B cell (primary cell): ENCODE measurements at regions not wholly inside any gene's neighbourhood (a gene's known extent, or its start where the extent isn't known, plus 50 kb on each side); places are given as distances from the start of the nearest gene placed in this dataset.

Experiments used
- ATAC-seq: fragments of 200-7000 bp; cut with Tn5 transposase; one replicate; pipeline ENCODE4 v1.10.0; 2021; ENCODE audit warnings: low read depth, mild to moderate bottlenecking, moderate number of reproducible peaks, moderate library complexity
- CTCF ChIA-PET: fragments of 350-600 bp; sonication (Branson Sonifier 250); formaldehyde crosslinking; loops from one replicate; lab custom pipeline; 2021; ENCODE audit warnings: antibody characterized with exemption, inconsistent platforms; lab: Charles Lee
- POLR2A ChIA-PET: fragments of 350-600 bp; sonication (Branson Sonifier 250); formaldehyde crosslinking; loops from one replicate; lab custom pipeline; 2021; ENCODE audit warnings: antibody characterized with exemption; lab: Charles Lee
- DNase-seq: peaks from one replicate; pipeline ENCODE4 v3.0.0; 2013
- H2AFZ ChIP-seq: 2 replicates; pipeline ENCODE4 v1.6.1; 2012; ENCODE audit warnings: mild to moderate bottlenecking, low read depth, low read length; ENCODE audit not compliant: insufficient read depth, poor library complexity, severe bottlenecking
- H3K27ac ChIP-seq, 2 donors: 1 replicate in 1 of 2; 2 replicates in 1 of 2; pipeline ENCODE4 v1.5.1; 2012 to 2013; ENCODE audit warnings: low read length in 2 of 2, mild to moderate bottlenecking in 2 of 2, moderate library complexity in 1 of 2
- H3K27me3 ChIP-seq, 4 experiments: fragments of 200-600 bp in 1 of 4; sonication (generic) in 1 of 4; replicated peaks in 1 of 4; 1 replicate in 2 of 4; 2 replicates in 2 of 4; pipeline versions ENCODE4 v1.6.1 to v1.7.0; 2013 to 2016; ENCODE audit warnings: low read length in 3 of 4, mild to moderate bottlenecking in 2 of 4, mixed read lengths in 1 of 4, moderate library complexity in 1 of 4; ENCODE audit not compliant: insufficient read depth in 4 of 4, control insufficient read depth in 3 of 4; ENCODE audit errors: control extremely low read depth in 1 of 4
- H3K36me3 ChIP-seq, 2 experiments: replicated peaks in 1 of 2; 1 replicate in 1 of 2; 2 replicates in 1 of 2; pipeline versions ENCODE4 v1.6.1 to v1.7.1; 2013; ENCODE audit warnings: low read length in 1 of 2; ENCODE audit not compliant: insufficient read depth in 2 of 2, control insufficient read depth in 1 of 2; ENCODE audit errors: control extremely low read depth in 1 of 2, extremely low read depth in 1 of 2
- H3K4me1 ChIP-seq, 2 donors: fragments of 200-600 bp in 1 of 2; sonication (generic) in 1 of 2; 1 replicate in 1 of 2; 2 replicates in 1 of 2; pipeline versions ENCODE4 v1.5.1 to v1.6.1; 2013 to 2017; ENCODE audit warnings: low read length in 2 of 2; ENCODE audit not compliant: control insufficient read depth in 2 of 2, insufficient read depth in 2 of 2
- H3K4me2 ChIP-seq: replicated peaks from 2 replicates; pipeline ENCODE3; 2012; ENCODE audit warnings: mild to moderate bottlenecking, low read depth, low read length; ENCODE audit not compliant: poor library complexity, severe bottlenecking
- H3K4me3 ChIP-seq, 5 experiments: fragments of 200-600 bp in 1 of 5; sonication (generic) in 1 of 5; 1 replicate in 3 of 5; 2 replicates in 2 of 5; pipeline versions ENCODE4 v1.5.1 to v1.7.0; 2011 to 2016; ENCODE audit warnings: low read length in 4 of 5, mild to moderate bottlenecking in 4 of 5, low read depth in 2 of 5, control low read depth in 1 of 5, moderate library complexity in 1 of 5; ENCODE audit not compliant: insufficient read depth in 1 of 5; ENCODE audit errors: control extremely low read depth in 1 of 5, extremely low read depth in 1 of 5
- H3K79me2 ChIP-seq: fragments of 200-600 bp; sonication (generic); one replicate; pipeline ENCODE4 v1.6.0; 2016; ENCODE audit warnings: low read length; ENCODE audit not compliant: control insufficient read depth, insufficient read depth
- H3K9ac ChIP-seq: fragments of 200-600 bp; sonication (generic); 2 replicates; pipeline ENCODE4 v1.6.1; 2017; ENCODE audit warnings: mild to moderate bottlenecking, low read length, moderate library complexity
- H3K9me3 ChIP-seq, 3 donors: one replicate each; pipeline versions ENCODE4 v1.6.1 to v1.7.1; 2013; ENCODE audit warnings: low read length in 2 of 3; ENCODE audit not compliant: control insufficient read depth in 2 of 3, insufficient read depth in 1 of 3; ENCODE audit errors: control extremely low read depth in 1 of 3
- H4K20me1 ChIP-seq: 2 replicates; pipeline ENCODE4 v1.6.0; 2012; ENCODE audit warnings: mild to moderate bottlenecking, low read length; ENCODE audit not compliant: insufficient read depth, control insufficient read depth, poor library complexity, severe bottlenecking
- H3K27ac Mint-ChIP-seq: one replicate; pipeline ENCODE4 v1.8.0; 2021; ENCODE audit warnings: mixed read lengths
- H3K27me3 Mint-ChIP-seq: one replicate; pipeline ENCODE4 v1.8.0; 2021; ENCODE audit warnings: mixed read lengths
- H3K4me1 Mint-ChIP-seq: one replicate; pipeline ENCODE4 v1.8.0; 2021; ENCODE audit warnings: mixed read lengths
- H3K4me3 Mint-ChIP-seq: one replicate; pipeline ENCODE4 v1.8.0; 2021; ENCODE audit warnings: mixed read lengths
- H3K9me3 Mint-ChIP-seq: one replicate; pipeline ENCODE4 v1.8.0; 2022; ENCODE audit warnings: mixed read lengths; ENCODE audit not compliant: insufficient read depth
- CTCF ChIP-seq: fragments of 200-600 bp; IDR thresholded peaks from one replicate; pipeline ENCODE4 v1.8.0; 2022; ENCODE audit warnings: antibody characterized with exemption, mild to moderate bottlenecking
- EZH2 ChIP-seq: IDR thresholded peaks from 2 replicates; pipeline ENCODE4 v1.6.1; 2012; ENCODE audit warnings: borderline replicate concordance, low read depth, mild to moderate bottlenecking, moderate library complexity, low read length; ENCODE audit not compliant: insufficient read depth, poor library complexity, severe bottlenecking
- WGBS: methylation state at CpG from one replicate; pipeline ENCODE4 v1.1.5; 2013; ENCODE audit warnings: missing lambda C conversion rate; ENCODE audit not compliant: insufficient coverage; 5-methylcytosine and 5-hydroxymethylcytosine counted together
- intact Hi-C: fragments of 100-400 bp; cut with micrococcal nuclease; formaldehyde crosslinking; loops from one replicate; pipeline ENCODE4 v1.10.0; 2022

DNA sequence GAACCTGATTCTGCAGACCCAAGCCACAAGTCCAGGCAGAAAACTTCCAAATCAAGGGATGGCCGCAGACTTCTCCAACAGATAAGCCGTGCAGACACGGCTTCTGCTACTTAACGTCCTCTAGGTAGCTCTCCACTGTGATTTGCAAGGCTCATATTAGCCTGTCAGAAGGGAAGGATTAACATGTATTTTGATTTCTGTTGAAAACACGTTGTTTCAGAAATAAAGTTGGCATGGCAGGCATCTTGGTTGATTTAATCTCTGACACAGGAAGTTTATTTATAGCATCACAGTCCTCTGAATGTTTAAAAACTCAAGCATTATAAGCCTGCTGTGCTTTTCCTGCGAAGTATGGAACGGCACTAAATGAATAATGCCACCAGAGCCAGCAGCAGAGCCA, 166.8 kb upstream of the TOX3 start:
- Histone ChIP-seq H3K36me3 (no peaks in the 10 kb centered on the region), H2AFZ (no peak overlapping the region), H3K27ac (no peak overlapping the region), H3K4me3 (no peak overlapping the region), H3K79me2 (no peaks in the 10 kb centered on the region), H3K9me3 (peaks cover 0 to 4% (median 0%) of the 10 kb centered on the region in 3 donors), H3K9ac (no peak overlapping the region), H3K4me2 (no peak overlapping the region), H3K27me3 (no peaks in the 10 kb centered on the region), H4K20me1 (no peaks in the 10 kb centered on the region), H3K4me1 (no peaks in the 10 kb centered on the region)
- DNase-seq (no peak), ATAC-seq (no peak)
- Mint-ChIP-seq H3K27ac (no peak overlapping the region), H3K9me3 (peaks cover 3% of the 10 kb centered on the region), H3K4me1 (no peaks in the 10 kb centered on the region), H3K4me3 (no peak overlapping the region), H3K27me3 (no peaks in the 10 kb centered on the region)
- 80% methylated on average over 6 of the region's 7 CpGs for WGBS
- TF ChIP-seq EZH2 = no peak
- TF ChIP-seq CTCF = no peak
- ChIA-PET POLR2A (no interaction called here), CTCF (no interaction called here)
- intact Hi-C loops = no loop called here

DNA sequence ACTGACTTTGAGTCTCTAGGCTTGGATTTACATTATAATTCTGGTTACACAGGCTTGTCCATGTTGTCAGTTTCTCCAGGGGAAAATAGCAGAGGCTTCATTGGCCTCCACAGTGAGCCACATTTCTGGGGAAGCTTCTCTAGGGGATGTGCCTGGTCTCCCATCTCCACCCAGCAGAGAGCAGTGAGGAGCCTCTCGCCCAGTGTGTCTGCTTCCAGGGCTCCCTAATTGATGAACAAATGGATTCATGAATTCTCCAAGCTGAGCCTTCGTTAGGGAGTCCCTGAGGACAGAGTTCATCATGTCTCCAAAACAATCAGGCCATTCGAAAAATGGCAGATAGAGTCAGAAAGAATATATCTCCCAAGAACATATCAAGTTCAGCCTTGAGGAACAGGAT, 162.4 kb upstream of the TOX3 start:
- DNase-seq = no peak
- intact Hi-C loops = no loop called here
- TF ChIP-seq EZH2 = no peak
- no peak for TF ChIP-seq CTCF
- Mint-ChIP-seq H3K4me1 (no peaks in the 10 kb centered on the region), H3K4me3 (no peak overlapping the region), H3K27ac (no peak overlapping the region), H3K9me3 (no peaks in the 10 kb centered on the region), H3K27me3 (peaks cover 3% of the 10 kb centered on the region)
- Histone ChIP-seq H3K27ac (no peak overlapping the region), H3K27me3 (no peaks in the 10 kb centered on the region), H3K4me3 (no peak overlapping the region), H3K36me3 (no peaks in the 10 kb centered on the region), H3K4me2 (no peak overlapping the region), H3K4me1 (no peaks in the 10 kb centered on the region), H3K79me2 (no peaks in the 10 kb centered on the region), H2AFZ (no peak overlapping the region), H3K9ac (no peak overlapping the region), H3K9me3 (no peaks in the 10 kb centered on the region), H4K20me1 (no peaks in the 10 kb centered on the region)
- ATAC-seq = no peak
- WGBS = no CpG with 5 or more reads among the region's 3 CpGs
- CTCF ChIA-PET = interaction anchor here (1.1 kb wide), 1 partner anchor 12 kb away, joined by 3 read pairs; no protein-coding TSS in a partner anchor
- POLR2A ChIA-PET = no interaction called here
